T-helper 2 cell (primary cell): ENCODE measurements at regions not wholly inside any gene's neighbourhood (a gene's known extent, or its start where the extent isn't known, plus 50 kb on each side); places are given as distances from the start of the nearest gene placed in this dataset.
"Not testable (repeated sequence)": the region's sequence is repeated elsewhere in the genome, so short reads cannot be mapped to it uniquely, and the experiment has no call there.

Source experiments
- DNase-seq, 5 experiments: peaks; one replicate each; pipeline versions ENCODE4 v3.0.0 to v3.0.0-alpha.2; 2012 to 2022

- not testable (repeated sequence) for DNase-seq
Observed at GRCh38 chr6:57989520-57990080, 672.2 kb downstream of the PRIM2 start.

DNA sequence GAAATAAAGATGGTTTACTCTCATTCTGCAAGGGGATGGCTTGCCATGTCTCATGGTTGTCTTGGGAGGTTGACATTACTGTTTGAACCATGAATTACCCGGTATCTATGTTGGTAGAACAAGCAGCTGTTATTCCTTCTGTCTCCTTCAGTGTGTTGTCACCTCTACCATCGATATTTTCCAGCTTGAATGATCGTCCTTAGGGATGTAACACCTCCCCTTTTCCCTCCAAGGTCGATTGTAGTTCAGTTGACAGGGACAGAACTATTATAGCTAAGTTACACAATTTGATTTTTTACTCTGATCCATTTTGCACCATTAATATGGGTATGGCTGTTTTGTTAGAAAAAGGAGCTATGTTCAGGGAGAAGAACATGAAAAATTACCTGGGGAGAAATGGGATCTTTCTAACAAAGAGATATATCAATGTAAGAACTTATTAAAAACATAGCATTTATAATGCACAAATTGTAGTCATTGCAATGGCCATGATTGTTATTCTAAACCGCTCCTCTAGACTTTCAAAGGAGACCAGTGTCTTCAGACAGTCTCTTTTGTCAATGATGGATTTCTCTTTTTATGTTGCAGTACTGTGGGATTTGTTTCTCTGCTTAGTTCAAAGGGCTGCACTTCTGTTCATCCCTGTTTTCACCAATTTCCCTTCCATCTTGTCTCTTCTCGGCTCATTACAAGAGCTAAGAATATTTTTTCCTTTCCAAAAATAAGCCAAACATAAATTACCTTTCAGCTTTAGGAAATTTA is 681.6 kb downstream of the PRIM2 start:
- not testable (repeated sequence) for DNase-seq

GRCh38 chr6:58000233-58000632 is 682.8 kb downstream of the PRIM2 start:
- DNase-seq = not testable (repeated sequence)

DNA sequence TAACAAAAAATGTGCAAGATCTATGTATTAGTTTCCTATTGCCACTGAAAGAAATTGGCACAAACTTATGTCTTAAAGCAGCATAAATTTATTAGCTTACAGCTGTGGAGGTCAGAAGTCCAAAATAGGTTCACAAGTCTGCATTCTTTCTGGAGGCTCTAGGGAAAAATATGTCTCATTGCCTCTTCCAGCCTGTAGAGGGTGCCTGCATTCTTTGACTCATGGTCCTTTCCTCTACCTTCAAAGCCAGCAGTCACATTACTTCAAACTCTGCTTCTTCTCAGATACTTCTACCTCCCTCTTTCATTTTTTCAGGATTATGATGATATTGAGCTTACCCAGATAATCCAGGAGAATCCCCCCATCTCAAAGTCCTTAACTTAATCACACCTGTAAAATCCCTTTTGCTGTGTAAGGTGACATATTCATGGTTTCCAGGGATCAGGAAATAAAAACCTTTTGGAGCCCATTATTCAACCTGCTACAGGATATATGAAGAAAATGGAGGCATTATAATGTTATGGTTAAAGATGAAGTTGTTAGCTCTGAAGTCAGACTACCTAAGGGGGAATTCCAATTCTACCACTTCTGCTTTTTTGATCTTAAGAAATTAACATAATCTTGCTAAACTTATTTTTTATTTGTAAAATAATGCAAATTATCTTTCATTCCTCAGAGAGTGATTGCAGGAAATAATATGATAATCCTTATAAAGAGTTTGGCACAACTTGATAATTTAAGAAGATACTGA is 686.2 kb downstream of the PRIM2 start:
- not testable (repeated sequence) for DNase-seq

- not testable (repeated sequence) for DNase-seq
Observed at GRCh38 chr6:58007334-58008000, 690.0 kb downstream of the PRIM2 start.

GRCh38 chr6:58008001-58008335 is 690.5 kb downstream of the PRIM2 start:
- not testable (repeated sequence) for DNase-seq

- not testable (repeated sequence) for DNase-seq
Observed at GRCh38 chr6:58011954-58012600, 694.6 kb downstream of the PRIM2 start.

DNA sequence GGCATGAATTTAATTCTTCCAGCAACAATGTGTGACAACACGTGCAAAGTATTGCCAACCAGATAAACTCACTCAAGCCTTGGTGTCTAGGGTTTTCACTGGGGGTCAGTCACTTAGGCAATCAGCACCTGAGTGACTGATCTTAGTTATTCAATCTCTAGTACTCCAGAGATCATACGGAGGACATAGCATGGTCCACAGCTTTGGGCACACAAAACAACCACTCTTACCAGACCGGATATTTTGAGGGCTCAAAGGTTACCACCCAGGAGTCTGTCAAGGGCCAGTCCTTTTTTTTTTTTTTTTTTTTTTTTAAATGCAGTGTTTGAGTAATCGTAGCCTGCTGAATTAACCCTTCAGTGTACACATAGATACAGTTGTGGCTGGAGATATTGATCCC is 699.2 kb downstream of the PRIM2 start:
- DNase-seq = not testable (repeated sequence)

GRCh38 chr6:58028188-58028587 is 710.8 kb downstream of the PRIM2 start:
- DNase-seq = not testable (repeated sequence)

GRCh38 chr6:58038213-58038612 is 720.8 kb downstream of the PRIM2 start:
- DNase-seq = not testable (repeated sequence)

DNA sequence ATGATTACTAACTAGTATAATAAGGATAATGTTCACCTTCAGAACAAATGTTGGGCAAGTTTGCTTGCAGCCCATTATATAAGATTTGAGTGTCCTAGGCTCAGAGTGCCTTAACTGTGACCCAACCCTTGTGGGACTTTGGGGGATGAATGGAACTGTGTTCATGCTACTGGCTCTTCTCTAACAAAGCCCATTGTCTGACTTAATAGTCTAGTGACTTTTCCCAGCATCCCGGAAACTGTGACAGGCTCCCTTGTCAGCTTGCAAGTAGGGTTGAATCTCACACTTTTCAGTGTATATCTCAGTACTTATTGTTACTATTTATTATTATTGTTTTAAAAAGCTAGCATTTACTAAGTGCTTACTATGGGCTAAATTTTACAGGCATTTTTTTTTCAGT is 729.2 kb downstream of the PRIM2 start:
- not testable (repeated sequence) for DNase-seq

- not testable (repeated sequence) for DNase-seq
Observed at GRCh38 chr6:58047389-58047788, 730.0 kb downstream of the PRIM2 start.

DNA sequence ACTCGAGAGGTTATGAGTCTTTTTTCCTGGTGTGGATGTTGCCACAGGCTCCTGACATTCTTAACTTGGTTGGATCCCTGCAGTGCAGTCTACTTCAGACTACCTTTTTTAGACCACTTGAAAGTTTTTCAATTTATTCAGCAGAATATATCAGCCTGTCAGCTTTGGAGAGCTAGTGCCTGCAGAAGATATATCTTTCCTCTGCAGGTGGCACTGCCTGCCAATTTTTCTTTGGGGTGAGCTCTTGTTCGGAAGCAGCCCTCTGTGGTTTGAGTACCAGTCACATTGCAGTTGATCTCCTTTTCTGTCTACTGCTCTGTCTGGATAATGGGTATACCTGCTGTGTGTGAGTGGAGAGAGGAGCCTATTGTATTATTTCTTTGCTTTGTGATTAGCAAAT is 730.4 kb downstream of the PRIM2 start:
- not testable (repeated sequence) for DNase-seq

GRCh38 chr6:58055465-58056176 is 738.2 kb downstream of the PRIM2 start:
- not testable (repeated sequence) for DNase-seq

DNA sequence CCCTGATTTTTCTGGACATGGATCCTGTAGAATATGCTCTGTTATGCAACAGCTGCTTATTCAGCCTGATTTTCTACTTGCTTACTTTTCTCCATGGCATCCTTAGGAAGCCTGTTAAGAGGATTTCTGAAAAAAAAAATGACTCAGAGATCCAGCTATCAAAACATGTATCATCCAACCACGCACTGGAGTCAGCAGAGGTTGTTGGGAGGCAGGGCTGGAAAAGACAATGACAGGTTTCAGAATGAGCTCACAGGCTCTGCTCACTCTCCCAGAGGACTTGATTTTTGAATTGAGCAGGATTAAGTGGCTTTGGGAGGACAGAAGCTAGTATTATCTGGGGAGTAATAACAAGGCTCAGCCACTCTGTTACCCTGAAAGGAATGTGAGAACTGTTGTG is 742.3 kb downstream of the PRIM2 start:
- not testable (repeated sequence) for DNase-seq

- DNase-seq = not testable (repeated sequence)
Observed at GRCh38 chr6:58063542-58063941, 746.1 kb downstream of the PRIM2 start.

DNA sequence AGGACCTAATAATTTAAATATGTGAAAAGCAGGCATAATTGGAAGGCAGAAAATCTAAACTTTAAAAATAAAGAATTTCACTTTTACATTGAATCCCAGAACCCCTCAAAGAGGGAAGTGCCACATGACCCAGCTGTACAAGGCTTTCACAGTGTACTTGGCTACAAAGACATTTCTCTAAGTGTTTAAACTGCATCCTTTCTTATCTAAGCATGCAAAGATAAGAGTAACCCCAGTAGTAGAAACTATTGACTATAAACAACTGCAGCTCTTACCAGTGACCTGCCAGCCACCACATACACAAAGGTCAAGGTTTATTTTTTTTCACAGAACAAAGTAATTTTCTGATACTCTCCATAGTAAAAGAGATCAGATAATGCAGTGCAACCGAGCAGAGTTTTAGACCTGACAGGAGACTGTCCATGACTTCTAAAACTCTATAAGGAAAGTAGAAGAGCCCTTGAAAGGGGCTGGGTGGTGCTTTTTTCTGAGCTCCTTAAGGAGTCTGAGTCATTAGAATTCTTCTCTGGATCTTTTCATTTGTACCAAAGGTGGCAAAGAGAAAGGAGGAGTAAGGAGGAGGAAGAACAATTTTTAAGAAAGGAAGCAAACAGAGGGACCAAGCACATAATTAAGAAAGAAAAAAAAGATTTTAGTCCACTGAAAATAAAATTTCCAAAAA is 750.6 kb downstream of the PRIM2 start:
- DNase-seq = not testable (repeated sequence)

DNA sequence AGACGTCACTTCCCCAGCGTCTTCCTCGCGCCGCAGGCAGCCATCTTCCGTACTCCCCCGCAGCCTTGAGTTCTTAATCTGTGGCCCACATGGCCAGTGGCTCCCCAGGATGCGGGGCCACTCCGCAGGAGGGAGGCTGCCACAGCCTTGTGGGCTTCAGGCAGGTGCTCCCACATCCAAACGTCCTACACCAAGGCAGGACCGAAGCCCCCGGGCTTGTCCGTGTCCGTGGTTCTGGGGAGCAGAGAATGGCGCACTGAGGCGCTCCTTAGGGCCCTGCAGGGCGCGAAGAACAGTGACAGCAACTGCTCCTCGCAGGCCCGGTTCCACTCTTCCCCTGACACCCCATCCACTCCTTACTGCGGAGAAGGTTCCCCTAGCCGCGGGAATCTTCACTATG is 755.8 kb downstream of the PRIM2 start:
- DNase-seq = no peak

- not testable (repeated sequence) for DNase-seq
Observed at GRCh38 chr6:58090067-58090466, 772.6 kb downstream of the PRIM2 start.

- not testable (repeated sequence) for DNase-seq
Observed at GRCh38 chr6:58097251-58097650, 779.8 kb downstream of the PRIM2 start.

GRCh38 chr6:58113960-58114359 is 796.5 kb downstream of the PRIM2 start:
- no peak for DNase-seq
